ENCODE measurements at regions not wholly inside any gene's neighbourhood (a gene's known extent, or its start where the extent isn't known, plus 50 kb on each side); places are given as distances from the start of the nearest gene placed in this dataset.

DNA sequence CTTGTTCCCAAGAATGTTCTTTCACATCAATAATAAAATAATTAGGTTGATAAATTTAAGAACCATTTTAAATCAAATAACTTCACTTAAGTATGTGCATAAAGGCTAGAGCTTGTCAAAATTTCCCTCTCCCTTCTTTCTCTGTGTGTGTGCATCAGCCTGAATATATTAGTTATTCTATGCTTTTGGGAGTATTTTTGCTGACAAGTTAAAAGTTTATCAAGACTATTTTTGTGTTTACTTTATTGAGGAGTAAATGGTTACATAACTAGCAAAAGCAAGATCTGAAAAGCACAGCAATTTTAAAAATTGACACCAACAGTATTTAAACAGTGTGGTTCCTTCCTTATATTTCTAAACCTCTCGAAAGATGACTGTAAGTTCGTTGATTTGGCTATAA lies 261.7 kb downstream of the ISL1 start:
- H3K4me3 ChIP-seq (ENCODE audit: insufficient read depth, low read length): no peak overlapping the region
- H3K9me3 ChIP-seq (ENCODE audit: low read depth, low read length): no peaks in the 10 kb centered on the region
- TF ChIP-seq, protein P1, sequence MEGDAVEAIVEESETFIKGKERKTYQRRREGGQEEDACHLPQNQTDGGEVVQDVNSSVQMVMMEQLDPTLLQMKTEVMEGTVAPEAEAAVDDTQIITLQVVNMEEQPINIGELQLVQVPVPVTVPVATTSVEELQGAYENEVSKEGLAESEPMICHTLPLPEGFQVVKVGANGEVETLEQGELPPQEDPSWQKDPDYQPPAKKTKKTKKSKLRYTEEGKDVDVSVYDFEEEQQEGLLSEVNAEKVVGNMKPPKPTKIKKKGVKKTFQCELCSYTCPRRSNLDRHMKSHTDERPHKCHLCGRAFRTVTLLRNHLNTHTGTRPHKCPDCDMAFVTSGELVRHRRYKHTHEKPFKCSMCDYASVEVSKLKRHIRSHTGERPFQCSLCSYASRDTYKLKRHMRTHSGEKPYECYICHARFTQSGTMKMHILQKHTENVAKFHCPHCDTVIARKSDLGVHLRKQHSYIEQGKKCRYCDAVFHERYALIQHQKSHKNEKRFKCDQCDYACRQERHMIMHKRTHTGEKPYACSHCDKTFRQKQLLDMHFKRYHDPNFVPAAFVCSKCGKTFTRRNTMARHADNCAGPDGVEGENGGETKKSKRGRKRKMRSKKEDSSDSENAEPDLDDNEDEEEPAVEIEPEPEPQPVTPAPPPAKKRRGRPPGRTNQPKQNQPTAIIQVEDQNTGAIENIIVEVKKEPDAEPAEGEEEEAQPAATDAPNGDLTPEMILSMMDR (IDR thresholded peaks at IDR 0.05; ENCODE audit: extremely low read depth, low read depth, low read length): no peak
- H4K20me1 ChIP-seq (ENCODE audit: insufficient read depth, low read length): no peaks in the 10 kb centered on the region
- no peak overlapping the region for H2AFZ ChIP-seq (ENCODE audit: low read length)
- H3K36me3 ChIP-seq (ENCODE audit: insufficient read depth, low read length): no peaks in the 10 kb centered on the region
- no peaks in the 10 kb centered on the region for H3K4me1 ChIP-seq (ENCODE audit: insufficient read depth, low read length)
- no peak overlapping the region for H3K27ac ChIP-seq (ENCODE audit: low read depth, low read length)
- DNase-seq (ENCODE audit: insufficient read length, low spot score, missing footprints): no peak
- H3K4me2 ChIP-seq (ENCODE audit: insufficient read depth, low read length): no peak overlapping the region
- no peaks in the 10 kb centered on the region for H3K79me2 ChIP-seq (ENCODE audit: insufficient read depth, low read length)
- H3K27me3 ChIP-seq (ENCODE audit: insufficient read depth, low read length): no peaks in the 10 kb centered on the region

DNA sequence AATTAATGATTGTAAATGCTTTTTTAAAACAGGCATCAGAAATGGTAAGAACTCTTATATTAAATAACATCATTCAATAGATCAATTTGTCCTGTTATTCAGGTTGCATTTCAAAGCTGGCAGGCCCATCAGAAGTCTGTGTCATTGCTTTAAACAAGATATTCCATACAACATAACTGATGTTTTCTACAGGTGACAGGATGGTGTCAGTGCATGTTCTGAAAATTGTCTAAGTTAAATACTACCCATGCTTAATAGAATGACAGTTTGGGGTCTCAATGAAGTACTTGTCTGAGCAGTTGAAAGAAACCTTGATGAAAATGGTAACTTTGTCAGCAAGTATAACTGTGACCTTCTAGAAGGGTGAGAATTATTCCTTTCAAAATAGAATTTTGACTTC lies 263.2 kb downstream of the ISL1 start:
- H3K79me2 ChIP-seq (ENCODE audit: insufficient read depth, low read length): no peaks in the 10 kb centered on the region
- H3K27ac ChIP-seq (ENCODE audit: low read depth, low read length): no peak overlapping the region
- TF ChIP-seq, protein P1 (IDR thresholded peaks at IDR 0.05; ENCODE audit: extremely low read depth, low read depth, low read length): no peak
- H4K20me1 ChIP-seq (ENCODE audit: insufficient read depth, low read length): no peaks in the 10 kb centered on the region
- H3K4me3 ChIP-seq (ENCODE audit: insufficient read depth, low read length): no peak overlapping the region
- no peaks in the 10 kb centered on the region for H3K9me3 ChIP-seq (ENCODE audit: low read depth, low read length)
- H2AFZ ChIP-seq (ENCODE audit: low read length): no peak overlapping the region
- no peaks in the 10 kb centered on the region for H3K27me3 ChIP-seq (ENCODE audit: insufficient read depth, low read length)
- DNase-seq (ENCODE audit: insufficient read length, low spot score, missing footprints): no peak
- no peaks in the 10 kb centered on the region for H3K4me1 ChIP-seq (ENCODE audit: insufficient read depth, low read length)
- no peak overlapping the region for H3K4me2 ChIP-seq (ENCODE audit: insufficient read depth, low read length)
- H3K36me3 ChIP-seq (ENCODE audit: insufficient read depth, low read length): no peaks in the 10 kb centered on the region

DNA sequence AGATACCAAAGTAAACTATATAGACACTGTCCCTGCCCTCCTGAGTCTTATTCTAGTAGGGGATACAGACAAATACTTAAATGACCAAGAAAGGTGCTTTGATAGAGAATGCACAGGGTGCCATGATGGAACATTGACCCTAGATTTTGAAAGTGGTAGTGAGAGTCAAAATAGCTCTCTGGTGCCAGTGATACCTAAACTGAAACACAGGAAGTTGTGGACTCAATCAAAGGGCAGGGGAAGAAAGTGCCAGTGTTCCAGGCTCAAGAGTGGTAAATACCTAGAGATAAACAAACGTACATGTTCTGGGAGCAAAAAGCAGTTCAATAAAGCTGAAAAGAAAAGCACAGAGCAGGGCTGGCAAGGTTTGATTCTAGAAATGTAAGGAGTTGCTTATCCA lies 267.6 kb downstream of the ISL1 start:
- no peak overlapping the region for H3K4me2 ChIP-seq (ENCODE audit: insufficient read depth, low read length)
- TF ChIP-seq, protein P1 (IDR thresholded peaks at IDR 0.05; ENCODE audit: extremely low read depth, low read depth, low read length): no peak
- H3K79me2 ChIP-seq (ENCODE audit: insufficient read depth, low read length): no peaks in the 10 kb centered on the region
- H3K9me3 ChIP-seq (ENCODE audit: low read depth, low read length): no peaks in the 10 kb centered on the region
- H3K27me3 ChIP-seq (ENCODE audit: insufficient read depth, low read length): no peaks in the 10 kb centered on the region
- no peak for DNase-seq (ENCODE audit: insufficient read length, low spot score, missing footprints)
- H4K20me1 ChIP-seq (ENCODE audit: insufficient read depth, low read length): no peaks in the 10 kb centered on the region
- no peak overlapping the region for H2AFZ ChIP-seq (ENCODE audit: low read length)
- no peaks in the 10 kb centered on the region for H3K36me3 ChIP-seq (ENCODE audit: insufficient read depth, low read length)
- H3K4me3 ChIP-seq (ENCODE audit: insufficient read depth, low read length): no peak overlapping the region
- no peaks in the 10 kb centered on the region for H3K4me1 ChIP-seq (ENCODE audit: insufficient read depth, low read length)
- H3K27ac ChIP-seq (ENCODE audit: low read depth, low read length): no peak overlapping the region

DNA sequence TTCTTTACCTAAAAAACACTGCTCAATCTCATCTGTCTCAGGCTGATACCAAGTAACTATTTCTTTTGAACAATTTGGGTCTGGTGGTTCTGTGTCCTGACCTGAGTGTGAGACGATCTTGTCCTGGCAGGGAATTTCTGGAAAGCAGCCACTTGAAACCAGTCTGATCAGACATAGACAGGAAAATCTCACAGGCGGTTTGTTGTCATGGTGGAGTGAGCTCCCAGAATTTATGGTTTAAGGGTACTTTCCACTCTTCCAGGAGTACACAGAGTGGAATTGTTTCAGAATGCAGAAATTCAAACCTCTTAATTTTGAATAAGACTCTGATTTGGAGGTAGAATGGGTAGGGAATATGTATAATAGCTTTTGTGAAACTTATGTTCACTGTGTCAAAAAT lies 268.2 kb downstream of the ISL1 start:
- TF ChIP-seq, protein P1 (IDR thresholded peaks at IDR 0.05; ENCODE audit: extremely low read depth, low read depth, low read length): no peak
- no peak overlapping the region for H3K27ac ChIP-seq (ENCODE audit: low read depth, low read length)
- no peak for DNase-seq (ENCODE audit: insufficient read length, low spot score, missing footprints)
- no peak overlapping the region for H2AFZ ChIP-seq (ENCODE audit: low read length)
- H3K4me2 ChIP-seq (ENCODE audit: insufficient read depth, low read length): no peak overlapping the region
- no peaks in the 10 kb centered on the region for H3K4me1 ChIP-seq (ENCODE audit: insufficient read depth, low read length)
- H4K20me1 ChIP-seq (ENCODE audit: insufficient read depth, low read length): no peaks in the 10 kb centered on the region
- H3K4me3 ChIP-seq (ENCODE audit: insufficient read depth, low read length): no peak overlapping the region
- no peaks in the 10 kb centered on the region for H3K27me3 ChIP-seq (ENCODE audit: insufficient read depth, low read length)
- no peaks in the 10 kb centered on the region for H3K9me3 ChIP-seq (ENCODE audit: low read depth, low read length)
- no peaks in the 10 kb centered on the region for H3K36me3 ChIP-seq (ENCODE audit: insufficient read depth, low read length)
- no peaks in the 10 kb centered on the region for H3K79me2 ChIP-seq (ENCODE audit: insufficient read depth, low read length)

Measured in osteoblast (primary cell).